ENCODE measurements at regions not wholly inside any gene's neighbourhood (a gene's known extent, or its start where the extent isn't known, plus 50 kb on each side); places are given as distances from the start of the nearest gene placed in this dataset.

DNA sequence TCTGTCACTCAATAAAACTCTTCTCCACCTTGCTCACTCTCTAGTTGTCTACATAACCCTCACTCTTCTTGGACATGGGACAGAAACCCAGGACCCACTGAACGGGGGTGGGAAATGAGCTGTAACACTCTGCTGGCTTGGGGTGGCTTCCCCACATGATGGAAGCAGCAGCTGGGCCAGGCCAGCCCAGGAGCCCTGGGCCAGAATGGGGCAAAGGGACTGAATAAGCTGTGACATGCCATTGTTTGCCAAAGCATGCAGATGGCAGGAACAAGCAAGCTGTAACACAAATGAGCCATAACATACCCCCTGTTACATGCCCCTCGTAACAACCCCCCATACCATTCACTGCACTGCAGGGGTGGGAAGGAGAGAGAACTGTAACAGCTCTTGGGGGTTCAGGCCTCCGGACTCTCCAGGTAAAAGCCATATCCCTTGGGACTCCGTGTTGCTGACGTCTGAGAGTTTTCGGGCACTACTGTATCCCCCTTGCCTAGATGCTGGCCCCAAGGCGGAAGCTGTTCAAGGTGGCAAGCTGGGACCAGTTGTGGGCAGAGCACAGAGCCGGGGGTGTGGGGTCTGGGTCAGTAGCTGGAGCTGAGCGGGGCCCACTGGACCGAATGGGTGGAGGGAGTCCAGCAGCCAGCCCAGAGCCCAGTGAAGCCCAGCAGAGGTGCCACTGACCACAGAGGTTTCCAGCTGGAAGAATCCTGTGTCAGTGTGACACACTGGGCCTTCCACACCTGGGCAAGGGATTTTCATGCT, 56.1 kb upstream of the DMRTB1 start:
- no peak for DNase-seq (ENCODE audit: low read depth in 1 of 2, low spot score in 1 of 2)
- no peak for TF ChIP-seq JUND (IDR thresholded peaks at IDR 0.05; ENCODE audit: low read depth)
- in situ Hi-C loops (cut with HindIII; ENCODE audit: low pct_unique_long_range_greater_than_20kb, low sequenced_read_pairs) = no loop called here

DNA sequence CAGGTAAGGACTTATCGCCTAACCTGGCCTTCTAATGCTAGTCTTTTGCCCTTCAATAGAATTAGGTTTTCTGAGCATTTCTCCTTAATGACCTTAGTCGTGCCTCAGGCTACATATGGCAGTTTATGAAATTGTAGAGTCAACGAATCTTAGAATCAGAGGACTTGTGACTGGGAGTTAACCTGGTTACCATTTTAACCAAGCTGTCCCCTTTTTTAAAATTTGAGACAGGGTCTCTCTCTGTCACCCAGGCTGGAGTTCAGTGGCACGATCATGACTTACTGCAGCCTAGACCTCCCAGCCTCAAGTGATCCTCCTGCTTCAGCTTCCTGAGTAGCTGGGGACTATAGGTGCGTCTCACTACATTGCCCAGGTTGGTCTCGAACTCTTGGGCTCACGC, 53.5 kb upstream of the DMRTB1 start:
- no peak for DNase-seq (ENCODE audit: low read depth in 1 of 2, low spot score in 1 of 2)
- TF ChIP-seq JUND (IDR thresholded peaks at IDR 0.05; ENCODE audit: low read depth) = no peak
- in situ Hi-C loops (cut with HindIII; ENCODE audit: low pct_unique_long_range_greater_than_20kb, low sequenced_read_pairs) = no loop called here

DNA sequence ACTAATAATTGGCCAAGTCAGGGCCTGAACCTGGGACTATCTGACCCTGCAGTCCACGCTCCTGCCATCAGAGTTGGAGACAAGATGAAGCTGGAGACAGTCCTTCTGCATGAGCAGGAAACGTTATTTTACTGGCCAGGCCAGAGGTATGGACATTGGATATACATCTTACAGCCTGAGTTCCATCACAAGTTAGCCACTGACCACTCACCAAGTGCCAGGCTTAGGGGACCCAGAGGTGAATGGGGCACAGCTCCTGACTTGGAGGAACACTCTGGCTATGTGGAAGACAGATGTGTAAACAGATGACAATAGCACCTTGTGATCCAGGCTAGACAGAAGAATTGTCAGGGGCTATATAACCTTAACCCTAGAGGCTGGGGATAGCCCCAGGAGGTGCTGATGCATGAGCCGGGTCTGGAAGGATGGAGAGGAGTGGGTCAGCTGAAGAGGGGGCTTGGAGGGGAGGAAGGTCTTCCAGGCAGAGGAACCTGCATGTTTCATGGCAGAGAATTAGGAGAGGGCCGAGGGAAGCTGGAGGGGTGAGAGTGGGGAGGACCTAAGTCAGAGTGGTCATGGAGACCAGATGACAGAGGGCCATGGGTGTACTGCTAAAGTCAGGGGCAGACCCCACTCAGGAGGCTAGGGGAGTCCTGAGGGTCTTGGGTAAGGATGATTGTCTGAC, 52.5 kb upstream of the DMRTB1 start:
- TF ChIP-seq JUND (IDR thresholded peaks at IDR 0.05; ENCODE audit: low read depth) = no peak
- in situ Hi-C loops (cut with HindIII; ENCODE audit: low pct_unique_long_range_greater_than_20kb, low sequenced_read_pairs) = no loop called here
- no peak for DNase-seq (ENCODE audit: low read depth in 1 of 2, low spot score in 1 of 2)

DNA sequence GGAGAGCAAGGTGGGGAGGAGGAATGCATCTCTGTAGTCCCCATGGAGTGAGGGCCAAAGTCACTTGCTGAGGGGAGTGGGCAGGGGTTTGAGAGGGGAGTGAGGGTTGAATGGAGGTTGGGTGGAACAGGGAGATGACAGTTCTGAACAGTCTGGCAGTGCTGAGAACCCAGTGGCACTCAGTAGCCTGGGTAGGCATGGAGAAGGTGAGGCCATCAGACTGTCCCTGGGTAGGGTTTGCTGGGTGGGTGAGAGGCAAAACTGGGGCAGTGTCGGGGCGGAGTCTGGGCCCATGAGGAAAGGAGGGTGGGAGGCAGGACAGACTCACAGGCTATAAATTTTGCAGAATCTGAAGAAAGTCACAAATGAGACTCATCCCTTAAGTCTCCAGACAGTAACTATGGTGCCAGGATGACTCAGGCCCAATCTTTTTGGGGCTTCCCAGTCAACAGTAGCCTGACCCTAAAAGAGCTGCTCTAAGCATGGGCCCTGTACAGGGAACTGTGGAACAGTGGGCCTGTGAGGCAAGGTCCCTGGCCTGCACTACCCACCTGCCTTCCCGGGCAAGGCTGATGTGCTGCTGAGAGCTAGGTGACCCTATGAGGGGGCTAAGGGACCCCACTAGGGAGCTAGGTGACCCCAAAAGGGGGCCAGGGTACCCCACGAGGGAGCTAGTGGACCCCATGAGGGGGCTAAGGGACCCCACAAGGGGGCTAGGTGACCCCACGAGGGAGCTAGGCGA, 51.0 kb upstream of the DMRTB1 start:
- no peak for TF ChIP-seq JUND (IDR thresholded peaks at IDR 0.05; ENCODE audit: low read depth)
- no peak for DNase-seq (ENCODE audit: low read depth in 1 of 2, low spot score in 1 of 2)
- in situ Hi-C loops (cut with HindIII; ENCODE audit: low pct_unique_long_range_greater_than_20kb, low sequenced_read_pairs) = no loop called here

DNA sequence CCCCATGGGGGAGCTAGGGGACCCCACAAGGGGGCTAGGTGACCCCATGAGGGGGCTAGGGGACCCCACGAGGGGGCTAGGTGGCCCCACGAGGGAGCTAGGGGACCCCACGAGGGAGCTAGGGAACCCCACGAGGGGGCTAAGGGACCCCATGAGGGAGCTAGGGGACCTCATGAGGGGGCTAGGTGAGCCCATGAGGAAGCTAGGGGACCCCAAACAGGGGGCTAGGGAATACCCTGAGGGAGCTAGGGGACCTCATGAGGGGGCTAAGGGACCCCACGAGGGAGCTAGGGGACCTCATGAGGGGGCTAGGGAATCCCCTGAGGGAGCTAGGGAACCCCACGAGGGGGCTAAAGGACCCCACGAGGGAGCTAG, 50.5 kb upstream of the DMRTB1 start:
- no peak for TF ChIP-seq JUND (IDR thresholded peaks at IDR 0.05; ENCODE audit: low read depth)
- DNase-seq (ENCODE audit: low read depth in 1 of 2, low spot score in 1 of 2) = no peak
- in situ Hi-C loops (cut with HindIII; ENCODE audit: low pct_unique_long_range_greater_than_20kb, low sequenced_read_pairs) = no loop called here

DNA sequence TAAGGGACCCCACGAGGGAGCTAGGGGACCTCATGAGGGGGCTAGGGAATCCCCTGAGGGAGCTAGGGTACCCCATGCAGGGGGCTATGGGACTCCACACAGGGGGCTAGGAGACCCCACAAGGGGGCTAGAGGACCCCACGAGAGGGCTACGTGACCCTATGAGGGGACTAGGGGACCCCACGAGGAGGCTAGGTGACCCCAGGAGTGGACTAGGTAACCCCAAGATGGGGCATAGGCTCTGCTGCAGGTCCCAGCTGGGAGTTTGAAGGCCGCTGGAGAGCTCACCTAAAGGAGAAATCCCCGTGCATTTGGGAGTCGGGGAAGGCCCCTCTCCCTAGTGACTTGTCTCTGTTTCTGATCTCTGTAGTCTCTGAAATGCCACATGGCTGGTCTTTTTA, 50.0 kb upstream of the DMRTB1 start:
- TF ChIP-seq JUND (IDR thresholded peaks at IDR 0.05; ENCODE audit: low read depth) = no peak
- DNase-seq (ENCODE audit: low read depth in 1 of 2, low spot score in 1 of 2) = no peak
- in situ Hi-C loops (cut with HindIII; ENCODE audit: low pct_unique_long_range_greater_than_20kb, low sequenced_read_pairs) = no loop called here

Measured in T47D (cell line).